ENCODE measurements at regions not wholly inside any gene's neighbourhood (a gene's known extent, or its start where the extent isn't known, plus 50 kb on each side); places are given as distances from the start of the nearest gene placed in this dataset.
"Not testable (repeated sequence)": the region's sequence is repeated elsewhere in the genome, so short reads cannot be mapped to it uniquely, and the experiment has no call there.

- Histone ChIP-seq H3K36me3 (ENCODE audit: control insufficient read depth in 4 of 4, insufficient read depth in 4 of 4, low read length in 3 of 4) (no peaks in the 10 kb centered on the region), H3K9me3 (ENCODE audit: control extremely low read depth in 1 of 5, control insufficient read depth in 4 of 5, insufficient read depth in 2 of 5, low read depth in 1 of 5, low read length in 4 of 5) (no peaks in the 10 kb centered on the region), H3K27me3 (replicated peaks in 2 of 5; ENCODE audit: control insufficient read depth in 4 of 5, insufficient read depth in 5 of 5, low read length in 4 of 5) (no peaks in the 10 kb centered on the region), H3K4me1 (ENCODE audit: control extremely low read depth in 1 of 4, control insufficient read depth in 4 of 4, insufficient read depth in 4 of 4, low read length in 3 of 4) (no peaks in the 10 kb centered on the region), H3K4me3 (ENCODE audit: control insufficient read depth in 1 of 7, extremely low read depth in 1 of 7, insufficient read depth in 4 of 7, low read depth in 2 of 7, low read length in 6 of 7) (no peak overlapping the region), H3K27ac (ENCODE audit: insufficient read depth in 1 of 2, low read depth in 1 of 2, low read length in 2 of 2, poor library complexity in 1 of 2, severe bottlenecking in 2 of 2) (no peak overlapping the region)
- WGBS (ENCODE audit: insufficient coverage), result no CpG with 5 or more reads among the region's 3 CpGs
- no peak for DNase-seq
- POLR2A ChIA-PET, result no interaction called here
- CTCF ChIA-PET, result no interaction called here
Observed at GRCh38 chr2:149767516-149767974, 180.0 kb upstream of the MMADHC start.

GRCh38 chr2:149766339-149766738 lies 178.8 kb upstream of the MMADHC start:
- POLR2A ChIA-PET, result no interaction called here
- H3K36me3 ChIP-seq (ENCODE audit: control insufficient read depth in 4 of 4, insufficient read depth in 4 of 4, low read length in 3 of 4), result no peaks in the 10 kb centered on the region
- H3K9me3 ChIP-seq (ENCODE audit: control extremely low read depth in 1 of 5, control insufficient read depth in 4 of 5, insufficient read depth in 2 of 5, low read depth in 1 of 5, low read length in 4 of 5), result no peaks in the 10 kb centered on the region
- no peaks in the 10 kb centered on the region for H3K4me1 ChIP-seq (ENCODE audit: control extremely low read depth in 1 of 4, control insufficient read depth in 4 of 4, insufficient read depth in 4 of 4, low read length in 3 of 4)
- no peak overlapping the region for H3K27ac ChIP-seq (ENCODE audit: insufficient read depth in 1 of 2, low read depth in 1 of 2, low read length in 2 of 2, poor library complexity in 1 of 2, severe bottlenecking in 2 of 2)
- H3K27me3 ChIP-seq (replicated peaks in 2 of 5; ENCODE audit: control insufficient read depth in 4 of 5, insufficient read depth in 5 of 5, low read length in 4 of 5), result no peaks in the 10 kb centered on the region
- CTCF ChIA-PET, result no interaction called here
- DNase-seq, result no peak
- H3K4me3 ChIP-seq (ENCODE audit: control insufficient read depth in 1 of 7, extremely low read depth in 1 of 7, insufficient read depth in 4 of 7, low read depth in 2 of 7, low read length in 6 of 7), result no peak overlapping the region

GRCh38 chr2:149765636-149766035 lies 178.1 kb upstream of the MMADHC start:
- Histone ChIP-seq H3K27ac (ENCODE audit: insufficient read depth in 1 of 2, low read depth in 1 of 2, low read length in 2 of 2, poor library complexity in 1 of 2, severe bottlenecking in 2 of 2) (no peak overlapping the region), H3K36me3 (ENCODE audit: control insufficient read depth in 4 of 4, insufficient read depth in 4 of 4, low read length in 3 of 4) (no peaks in the 10 kb centered on the region), H3K27me3 (replicated peaks in 2 of 5; ENCODE audit: control insufficient read depth in 4 of 5, insufficient read depth in 5 of 5, low read length in 4 of 5) (no peaks in the 10 kb centered on the region), H3K4me1 (ENCODE audit: control extremely low read depth in 1 of 4, control insufficient read depth in 4 of 4, insufficient read depth in 4 of 4, low read length in 3 of 4) (no peaks in the 10 kb centered on the region), H3K9me3 (ENCODE audit: control extremely low read depth in 1 of 5, control insufficient read depth in 4 of 5, insufficient read depth in 2 of 5, low read depth in 1 of 5, low read length in 4 of 5) (no peaks in the 10 kb centered on the region), H3K4me3 (ENCODE audit: control insufficient read depth in 1 of 7, extremely low read depth in 1 of 7, insufficient read depth in 4 of 7, low read depth in 2 of 7, low read length in 6 of 7) (no peak overlapping the region)
- ChIA-PET POLR2A (no interaction called here), CTCF (no interaction called here)
- no peak for DNase-seq

GRCh38 chr2:149765003-149765402 lies 177.4 kb upstream of the MMADHC start:
- no CpG with 5 or more reads among the region's 2 CpGs for WGBS (ENCODE audit: insufficient coverage)
- H3K4me3 ChIP-seq (ENCODE audit: control insufficient read depth in 1 of 7, extremely low read depth in 1 of 7, insufficient read depth in 4 of 7, low read depth in 2 of 7, low read length in 6 of 7), result no peak overlapping the region
- CTCF ChIA-PET, result no interaction called here
- no peak overlapping the region for H3K27ac ChIP-seq (ENCODE audit: insufficient read depth in 1 of 2, low read depth in 1 of 2, low read length in 2 of 2, poor library complexity in 1 of 2, severe bottlenecking in 2 of 2)
- no peak for DNase-seq
- POLR2A ChIA-PET, result no interaction called here
- H3K9me3 ChIP-seq (ENCODE audit: control extremely low read depth in 1 of 5, control insufficient read depth in 4 of 5, insufficient read depth in 2 of 5, low read depth in 1 of 5, low read length in 4 of 5), result no peaks in the 10 kb centered on the region
- no peaks in the 10 kb centered on the region for H3K27me3 ChIP-seq (replicated peaks in 2 of 5; ENCODE audit: control insufficient read depth in 4 of 5, insufficient read depth in 5 of 5, low read length in 4 of 5)
- no peaks in the 10 kb centered on the region for H3K36me3 ChIP-seq (ENCODE audit: control insufficient read depth in 4 of 4, insufficient read depth in 4 of 4, low read length in 3 of 4)
- no peaks in the 10 kb centered on the region for H3K4me1 ChIP-seq (ENCODE audit: control extremely low read depth in 1 of 4, control insufficient read depth in 4 of 4, insufficient read depth in 4 of 4, low read length in 3 of 4)

GRCh38 chr2:149763358-149763757 lies 175.8 kb upstream of the MMADHC start:
- POLR2A ChIA-PET, result no interaction called here
- H3K36me3 ChIP-seq (ENCODE audit: control insufficient read depth in 4 of 4, insufficient read depth in 4 of 4, low read length in 3 of 4), result no peaks in the 10 kb centered on the region
- CTCF ChIA-PET, result no interaction called here
- no peak for DNase-seq
- H3K4me1 ChIP-seq (ENCODE audit: control extremely low read depth in 1 of 4, control insufficient read depth in 4 of 4, insufficient read depth in 4 of 4, low read length in 3 of 4), result no peaks in the 10 kb centered on the region
- no peak overlapping the region for H3K4me3 ChIP-seq (ENCODE audit: control insufficient read depth in 1 of 7, extremely low read depth in 1 of 7, insufficient read depth in 4 of 7, low read depth in 2 of 7, low read length in 6 of 7)
- no peaks in the 10 kb centered on the region for H3K27me3 ChIP-seq (replicated peaks in 2 of 5; ENCODE audit: control insufficient read depth in 4 of 5, insufficient read depth in 5 of 5, low read length in 4 of 5)
- WGBS (ENCODE audit: insufficient coverage), result 98% methylated on average over 6 of the region's 6 CpGs
- H3K9me3 ChIP-seq (ENCODE audit: control extremely low read depth in 1 of 5, control insufficient read depth in 4 of 5, insufficient read depth in 2 of 5, low read depth in 1 of 5, low read length in 4 of 5), result no peaks in the 10 kb centered on the region
- H3K27ac ChIP-seq (ENCODE audit: insufficient read depth in 1 of 2, low read depth in 1 of 2, low read length in 2 of 2, poor library complexity in 1 of 2, severe bottlenecking in 2 of 2), result no peak overlapping the region

GRCh38 chr2:149761611-149762010 lies 174.0 kb upstream of the MMADHC start:
- ChIA-PET CTCF (no interaction called here), POLR2A (no interaction called here)
- Histone ChIP-seq H3K36me3 (ENCODE audit: control insufficient read depth in 4 of 4, insufficient read depth in 4 of 4, low read length in 3 of 4) (no peaks in the 10 kb centered on the region), H3K9me3 (ENCODE audit: control extremely low read depth in 1 of 5, control insufficient read depth in 4 of 5, insufficient read depth in 2 of 5, low read depth in 1 of 5, low read length in 4 of 5) (no peaks in the 10 kb centered on the region), H3K4me1 (ENCODE audit: control extremely low read depth in 1 of 4, control insufficient read depth in 4 of 4, insufficient read depth in 4 of 4, low read length in 3 of 4) (no peaks in the 10 kb centered on the region), H3K4me3 (ENCODE audit: control insufficient read depth in 1 of 7, extremely low read depth in 1 of 7, insufficient read depth in 4 of 7, low read depth in 2 of 7, low read length in 6 of 7) (no peak overlapping the region), H3K27me3 (replicated peaks in 2 of 5; ENCODE audit: control insufficient read depth in 4 of 5, insufficient read depth in 5 of 5, low read length in 4 of 5) (no peaks in the 10 kb centered on the region), H3K27ac (ENCODE audit: insufficient read depth in 1 of 2, low read depth in 1 of 2, low read length in 2 of 2, poor library complexity in 1 of 2, severe bottlenecking in 2 of 2) (no peak overlapping the region)
- DNase-seq, result no peak
- WGBS (ENCODE audit: insufficient coverage), result no CpG with 5 or more reads among the region's 2 CpGs

GRCh38 chr2:149759382-149759781 lies 171.8 kb upstream of the MMADHC start:
- WGBS (ENCODE audit: insufficient coverage), result 83% methylated on average over 1 of the region's 2 CpGs
- H3K4me3 ChIP-seq (ENCODE audit: control insufficient read depth in 1 of 7, extremely low read depth in 1 of 7, insufficient read depth in 4 of 7, low read depth in 2 of 7, low read length in 6 of 7); H3K27me3 ChIP-seq (replicated peaks in 2 of 5; ENCODE audit: control insufficient read depth in 4 of 5, insufficient read depth in 5 of 5, low read length in 4 of 5); CTCF ChIA-PET; H3K4me1 ChIP-seq (ENCODE audit: control extremely low read depth in 1 of 4, control insufficient read depth in 4 of 4, insufficient read depth in 4 of 4, low read length in 3 of 4); H3K36me3 ChIP-seq (ENCODE audit: control insufficient read depth in 4 of 4, insufficient read depth in 4 of 4, low read length in 3 of 4); H3K27ac ChIP-seq (ENCODE audit: insufficient read depth in 1 of 2, low read depth in 1 of 2, low read length in 2 of 2, poor library complexity in 1 of 2, severe bottlenecking in 2 of 2); POLR2A ChIA-PET; DNase-seq; H3K9me3 ChIP-seq (ENCODE audit: control extremely low read depth in 1 of 5, control insufficient read depth in 4 of 5, insufficient read depth in 2 of 5, low read depth in 1 of 5, low read length in 4 of 5): not testable (repeated sequence)

GRCh38 chr2:149754722-149755121 lies 167.1 kb upstream of the MMADHC start:
- H3K36me3 ChIP-seq (ENCODE audit: control insufficient read depth in 4 of 4, insufficient read depth in 4 of 4, low read length in 3 of 4); H3K4me3 ChIP-seq (ENCODE audit: control insufficient read depth in 1 of 7, extremely low read depth in 1 of 7, insufficient read depth in 4 of 7, low read depth in 2 of 7, low read length in 6 of 7); H3K9me3 ChIP-seq (ENCODE audit: control extremely low read depth in 1 of 5, control insufficient read depth in 4 of 5, insufficient read depth in 2 of 5, low read depth in 1 of 5, low read length in 4 of 5); DNase-seq; H3K27ac ChIP-seq (ENCODE audit: insufficient read depth in 1 of 2, low read depth in 1 of 2, low read length in 2 of 2, poor library complexity in 1 of 2, severe bottlenecking in 2 of 2); POLR2A ChIA-PET; CTCF ChIA-PET; H3K27me3 ChIP-seq (replicated peaks in 2 of 5; ENCODE audit: control insufficient read depth in 4 of 5, insufficient read depth in 5 of 5, low read length in 4 of 5); H3K4me1 ChIP-seq (ENCODE audit: control extremely low read depth in 1 of 4, control insufficient read depth in 4 of 4, insufficient read depth in 4 of 4, low read length in 3 of 4): not testable (repeated sequence)
- WGBS (ENCODE audit: insufficient coverage), result 100% methylated on average over 1 of the region's 1 CpG

Data from common myeloid progenitor, CD34-positive (primary cell).